ENCODE measurements at regions not wholly inside any gene's neighbourhood (a gene's known extent, or its start where the extent isn't known, plus 50 kb on each side); places are given as distances from the start of the nearest gene placed in this dataset.

- H3K9me3 ChIP-seq (ENCODE audit: control insufficient read depth, insufficient read depth, low read length) = no peaks in the 10 kb centered on the region
- no peak overlapping the region for H3K4me3 ChIP-seq (ENCODE audit: low read depth, low read length)
- H3K4me1 ChIP-seq (ENCODE audit: control insufficient read depth, insufficient read depth, low read length) = peaks cover 27% of the 10 kb centered on the region
- 53% methylated on average over 7 of the region's 8 CpGs for WGBS (ENCODE audit: insufficient coverage)
- H3K27ac ChIP-seq (ENCODE audit: low read depth, low read length) = no peak overlapping the region
- no peak for DNase-seq (ENCODE audit: low read depth in 4 of 6, low spot score in 6 of 6)
- no peaks in the 10 kb centered on the region for H3K36me3 ChIP-seq (ENCODE audit: control insufficient read depth, insufficient read depth, low read length)
- H3K27me3 ChIP-seq (ENCODE audit: control insufficient read depth, insufficient read depth, low read length) = no peaks in the 10 kb centered on the region
Measured at GRCh38 chr2:15808944-15809343, 131.4 kb upstream of the MYCN start.

DNA sequence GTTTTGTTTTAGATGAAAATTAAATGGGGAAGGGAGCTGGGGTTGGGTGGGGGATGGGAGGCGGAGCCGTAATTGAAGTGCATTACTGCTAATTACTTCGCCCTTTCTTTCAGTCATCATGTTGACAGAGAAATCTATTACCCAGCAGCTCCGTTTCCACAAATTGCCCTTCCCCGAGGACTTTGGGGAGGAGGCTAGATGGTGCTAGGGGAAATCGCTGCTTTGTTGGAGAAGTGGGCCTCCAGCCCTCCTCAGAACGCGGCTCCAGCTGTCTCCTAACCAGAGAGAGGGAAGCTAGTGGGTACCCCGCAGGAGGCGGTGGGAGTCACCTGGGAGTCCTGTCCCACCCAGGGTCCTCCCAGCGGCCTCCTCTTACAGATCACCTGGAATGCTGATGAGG lies 130.9 kb upstream of the MYCN start:
- Histone ChIP-seq H3K27me3 (ENCODE audit: control insufficient read depth, insufficient read depth, low read length) (no peaks in the 10 kb centered on the region), H3K4me3 (ENCODE audit: low read depth, low read length) (no peak overlapping the region), H3K9me3 (ENCODE audit: control insufficient read depth, insufficient read depth, low read length) (no peaks in the 10 kb centered on the region), H3K27ac (ENCODE audit: low read depth, low read length) (no peak overlapping the region), H3K36me3 (ENCODE audit: control insufficient read depth, insufficient read depth, low read length) (no peaks in the 10 kb centered on the region), H3K4me1 (ENCODE audit: control insufficient read depth, insufficient read depth, low read length) (peaks cover 27% of the 10 kb centered on the region)
- DNase-seq (ENCODE audit: low read depth in 4 of 6, low spot score in 6 of 6) = peak in 2 of 6 donors; percentile 68 to 86
- WGBS (ENCODE audit: insufficient coverage) = 51% methylated on average over 3 of the region's 11 CpGs

DNA sequence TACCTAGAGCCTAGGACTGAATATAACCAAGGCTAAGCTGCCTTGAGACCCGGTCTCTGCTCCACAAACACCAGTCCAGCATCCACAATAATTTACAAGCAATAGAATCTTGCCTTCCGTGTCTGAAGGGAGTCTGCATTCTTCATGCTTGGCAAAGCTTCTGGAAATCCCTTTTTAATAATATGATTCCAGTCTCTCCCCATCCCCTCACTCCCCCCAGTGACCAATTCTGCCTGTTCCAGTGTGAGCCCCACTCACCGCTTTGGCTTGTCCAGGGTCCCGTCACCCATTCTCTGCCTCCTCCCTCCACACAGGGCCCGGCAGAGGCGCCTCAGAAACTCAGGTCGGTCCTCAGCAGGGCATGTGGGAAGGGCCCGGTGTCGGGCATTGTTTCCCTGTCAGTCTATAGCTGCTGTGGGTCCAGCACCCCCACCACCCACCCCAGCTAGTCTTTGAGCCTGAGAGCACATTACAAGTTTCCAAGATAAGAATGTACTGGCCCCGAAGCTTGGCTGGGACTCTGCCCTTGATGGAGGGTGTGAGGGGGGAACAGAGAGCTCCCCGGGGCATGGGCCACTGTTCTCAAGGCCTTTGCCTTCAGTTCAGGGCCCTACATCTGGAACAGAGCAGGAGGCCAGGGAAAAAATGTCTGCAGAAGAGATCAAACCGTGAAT lies 129.7 kb upstream of the MYCN start:
- Histone ChIP-seq H3K9me3 (ENCODE audit: control insufficient read depth, insufficient read depth, low read length) (no peaks in the 10 kb centered on the region), H3K4me1 (ENCODE audit: control insufficient read depth, insufficient read depth, low read length) (peaks cover 27% of the 10 kb centered on the region), H3K27ac (ENCODE audit: low read depth, low read length) (no peak overlapping the region), H3K27me3 (ENCODE audit: control insufficient read depth, insufficient read depth, low read length) (no peaks in the 10 kb centered on the region), H3K36me3 (ENCODE audit: control insufficient read depth, insufficient read depth, low read length) (no peaks in the 10 kb centered on the region), H3K4me3 (ENCODE audit: low read depth, low read length) (no peak overlapping the region)
- DNase-seq (ENCODE audit: low read depth in 4 of 6, low spot score in 6 of 6) = no peak
- 76% methylated on average over 11 of the region's 12 CpGs for WGBS (ENCODE audit: insufficient coverage)

DNA sequence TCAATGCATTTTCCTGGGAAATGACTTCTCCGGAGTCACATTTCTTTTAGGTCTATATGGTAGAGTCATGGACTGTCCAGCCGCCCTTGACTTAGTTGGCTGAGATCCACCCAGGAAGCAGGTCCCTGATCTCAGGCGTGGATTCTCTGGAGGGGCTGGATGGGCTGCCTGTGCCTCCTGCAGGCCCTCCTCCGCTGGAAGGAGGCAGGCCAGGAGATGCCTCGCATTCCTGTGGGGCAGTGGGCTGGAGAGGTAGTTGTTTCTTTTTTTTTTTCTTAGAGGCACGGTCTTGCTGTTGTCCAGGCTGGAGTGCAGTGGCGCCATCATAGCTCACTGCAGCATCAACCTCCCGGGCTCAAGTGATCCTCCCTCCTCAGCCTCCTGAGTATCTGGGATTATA lies 129.0 kb upstream of the MYCN start:
- H3K4me1 ChIP-seq (ENCODE audit: control insufficient read depth, insufficient read depth, low read length) = peaks cover 27% of the 10 kb centered on the region
- H3K27me3 ChIP-seq (ENCODE audit: control insufficient read depth, insufficient read depth, low read length) = no peaks in the 10 kb centered on the region
- no peak overlapping the region for H3K27ac ChIP-seq (ENCODE audit: low read depth, low read length)
- H3K36me3 ChIP-seq (ENCODE audit: control insufficient read depth, insufficient read depth, low read length) = no peaks in the 10 kb centered on the region
- H3K4me3 ChIP-seq (ENCODE audit: low read depth, low read length) = no peak overlapping the region
- WGBS (ENCODE audit: insufficient coverage) = 82% methylated on average over 3 of the region's 8 CpGs
- no peak for DNase-seq (ENCODE audit: low read depth in 4 of 6, low spot score in 6 of 6)
- H3K9me3 ChIP-seq (ENCODE audit: control insufficient read depth, insufficient read depth, low read length) = no peaks in the 10 kb centered on the region

DNA sequence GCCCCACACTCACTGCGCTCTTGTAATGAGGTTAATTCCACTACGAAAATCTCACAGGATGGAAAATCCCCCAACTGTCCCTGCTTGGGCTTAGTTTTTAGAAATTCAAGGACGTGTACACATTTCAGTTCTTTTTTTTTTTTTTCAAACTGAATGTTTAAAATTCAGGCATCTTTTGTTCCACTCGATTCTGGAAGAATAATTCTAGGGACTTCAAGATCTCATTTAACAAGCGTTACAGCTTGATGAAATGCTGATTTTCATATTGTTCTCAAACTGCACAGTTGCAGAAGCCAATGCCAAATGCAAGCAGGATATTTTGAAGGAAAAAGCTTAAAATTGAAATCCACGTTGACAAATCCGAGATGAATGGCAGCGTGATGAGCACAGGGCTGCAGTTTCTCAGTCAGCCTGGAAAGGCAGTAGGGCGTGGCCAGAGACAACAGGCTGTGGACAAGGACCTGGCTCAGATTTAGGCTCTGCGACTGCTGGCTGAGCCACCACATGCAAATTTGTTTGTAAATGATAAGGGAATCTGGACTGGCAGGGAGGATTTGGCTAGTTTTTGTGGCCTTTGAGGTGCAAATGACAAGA lies 128.1 kb upstream of the MYCN start:
- 71% methylated on average over 8 of the region's 10 CpGs for WGBS (ENCODE audit: insufficient coverage)
- peaks cover 2% of the 10 kb centered on the region for H3K27me3 ChIP-seq (ENCODE audit: control insufficient read depth, insufficient read depth, low read length)
- no peak overlapping the region for H3K4me3 ChIP-seq (ENCODE audit: low read depth, low read length)
- H3K4me1 ChIP-seq (ENCODE audit: control insufficient read depth, insufficient read depth, low read length) = peaks cover 27% of the 10 kb centered on the region
- H3K36me3 ChIP-seq (ENCODE audit: control insufficient read depth, insufficient read depth, low read length) = no peaks in the 10 kb centered on the region
- H3K9me3 ChIP-seq (ENCODE audit: control insufficient read depth, insufficient read depth, low read length) = no peaks in the 10 kb centered on the region
- H3K27ac ChIP-seq (ENCODE audit: low read depth, low read length) = no peak overlapping the region
- peak in 2 of 6 donors; percentile 44 to 81 for DNase-seq (ENCODE audit: low read depth in 4 of 6, low spot score in 6 of 6)

DNA sequence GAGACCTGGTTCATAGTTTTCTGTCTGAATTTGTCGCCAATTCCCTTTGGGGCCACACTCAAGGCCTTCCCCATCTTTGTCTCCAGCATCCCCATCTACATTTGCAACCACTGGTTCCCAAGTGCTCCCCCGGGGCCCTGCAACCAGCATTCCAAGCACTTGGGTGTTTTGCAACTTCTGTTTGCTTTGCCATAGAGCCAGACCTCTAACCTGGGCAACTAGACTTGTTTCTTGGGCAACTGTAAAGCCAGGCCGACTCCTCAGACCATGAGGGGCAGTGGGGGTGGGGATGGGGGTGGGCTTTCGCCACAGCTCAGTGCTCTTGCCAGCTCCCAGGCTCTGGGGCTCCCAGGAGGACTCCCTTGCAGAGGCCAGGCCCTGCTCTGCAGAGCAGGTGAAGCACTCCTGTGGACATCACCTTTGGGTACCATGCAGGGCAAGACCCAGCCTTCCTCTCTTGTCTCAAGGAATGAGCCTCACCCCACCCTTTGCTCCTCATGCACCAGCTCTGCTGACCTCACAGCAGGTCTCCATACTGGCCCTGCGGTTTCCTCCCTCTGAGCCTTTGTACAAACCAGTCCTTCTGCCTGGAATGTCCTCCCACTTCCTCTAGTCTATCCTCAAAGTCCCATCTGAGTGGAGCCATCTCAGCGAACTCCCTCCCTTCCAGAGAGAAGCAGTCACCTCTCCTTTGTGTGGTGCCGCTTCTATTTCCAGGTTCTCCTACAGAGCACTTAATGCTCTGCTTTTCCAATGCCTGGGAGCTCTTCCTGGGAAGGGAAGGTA lies 126.7 kb upstream of the MYCN start:
- Histone ChIP-seq H3K9me3 (ENCODE audit: control insufficient read depth, insufficient read depth, low read length) (no peaks in the 10 kb centered on the region), H3K4me3 (ENCODE audit: low read depth, low read length) (no peak overlapping the region), H3K27ac (ENCODE audit: low read depth, low read length) (no peak overlapping the region), H3K27me3 (ENCODE audit: control insufficient read depth, insufficient read depth, low read length) (peaks cover 4% of the 10 kb centered on the region), H3K36me3 (ENCODE audit: control insufficient read depth, insufficient read depth, low read length) (no peaks in the 10 kb centered on the region), H3K4me1 (ENCODE audit: control insufficient read depth, insufficient read depth, low read length) (peaks cover 29% of the 10 kb centered on the region)
- WGBS (ENCODE audit: insufficient coverage) = 80% methylated on average over 3 of the region's 7 CpGs
- no peak for DNase-seq (ENCODE audit: low read depth in 4 of 6, low spot score in 6 of 6)

DNA sequence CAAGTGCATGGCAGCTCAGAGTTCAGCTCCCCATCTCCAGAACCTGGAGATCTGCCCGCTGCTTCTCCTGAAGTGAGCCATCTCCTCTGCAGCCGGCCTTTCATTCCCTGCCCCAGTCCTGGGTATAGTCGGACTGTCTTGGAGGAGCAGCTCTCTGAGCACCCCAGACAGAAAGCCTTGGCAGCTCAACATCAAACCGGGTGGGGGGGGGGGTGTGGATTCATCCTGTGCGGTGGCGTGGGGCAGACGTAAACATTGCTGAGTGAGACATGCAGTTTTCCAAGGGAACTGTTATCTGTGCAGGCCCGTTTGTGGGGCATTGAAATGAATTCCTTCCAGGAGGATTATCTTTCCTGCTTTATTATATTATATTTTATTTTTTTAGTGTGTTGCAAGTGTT lies 125.9 kb upstream of the MYCN start:
- Histone ChIP-seq H3K36me3 (ENCODE audit: control insufficient read depth, insufficient read depth, low read length) (no peaks in the 10 kb centered on the region), H3K4me1 (ENCODE audit: control insufficient read depth, insufficient read depth, low read length) (peaks cover 28% of the 10 kb centered on the region), H3K9me3 (ENCODE audit: control insufficient read depth, insufficient read depth, low read length) (no peaks in the 10 kb centered on the region), H3K4me3 (ENCODE audit: low read depth, low read length) (no peak overlapping the region), H3K27ac (ENCODE audit: low read depth, low read length) (no peak overlapping the region), H3K27me3 (ENCODE audit: control insufficient read depth, insufficient read depth, low read length) (peaks cover 4% of the 10 kb centered on the region)
- no peak for DNase-seq (ENCODE audit: low read depth in 4 of 6, low spot score in 6 of 6)
- WGBS (ENCODE audit: insufficient coverage) = 62% methylated on average over 4 of the region's 8 CpGs

- Histone ChIP-seq H3K27ac (ENCODE audit: low read depth, low read length) (no peak overlapping the region), H3K36me3 (ENCODE audit: control insufficient read depth, insufficient read depth, low read length) (no peaks in the 10 kb centered on the region), H3K9me3 (ENCODE audit: control insufficient read depth, insufficient read depth, low read length) (no peaks in the 10 kb centered on the region), H3K27me3 (ENCODE audit: control insufficient read depth, insufficient read depth, low read length) (peaks cover 4% of the 10 kb centered on the region), H3K4me3 (ENCODE audit: low read depth, low read length) (no peak overlapping the region), H3K4me1 (ENCODE audit: control insufficient read depth, insufficient read depth, low read length) (peaks cover 27% of the 10 kb centered on the region)
- DNase-seq (ENCODE audit: low read depth in 4 of 6, low spot score in 6 of 6) = no peak
- WGBS (ENCODE audit: insufficient coverage) = no CpG with 5 or more reads among the region's 6 CpGs
Measured at GRCh38 chr2:15814946-15815345, 125.4 kb upstream of the MYCN start.

- DNase-seq (ENCODE audit: low read depth in 4 of 6, low spot score in 6 of 6) = no peak
- WGBS (ENCODE audit: insufficient coverage) = 92% methylated on average over 2 of the region's 3 CpGs
- peaks cover 25% of the 10 kb centered on the region for H3K4me1 ChIP-seq (ENCODE audit: control insufficient read depth, insufficient read depth, low read length)
- no peak overlapping the region for H3K4me3 ChIP-seq (ENCODE audit: low read depth, low read length)
- H3K27me3 ChIP-seq (ENCODE audit: control insufficient read depth, insufficient read depth, low read length) = peaks cover 6% of the 10 kb centered on the region
- H3K9me3 ChIP-seq (ENCODE audit: control insufficient read depth, insufficient read depth, low read length) = no peaks in the 10 kb centered on the region
- H3K27ac ChIP-seq (ENCODE audit: low read depth, low read length) = no peak overlapping the region
- no peaks in the 10 kb centered on the region for H3K36me3 ChIP-seq (ENCODE audit: control insufficient read depth, insufficient read depth, low read length)
Measured at GRCh38 chr2:15816226-15816625, 124.1 kb upstream of the MYCN start.

Data from spinal cord (tissue), 9 donors.